GM21529 (cell line): ENCODE measurements at regions not wholly inside any gene's neighbourhood (a gene's known extent, or its start where the extent isn't known, plus 50 kb on each side); places are given as distances from the start of the nearest gene placed in this dataset.

Source experiments
- ATAC-seq: cut with Tn5 transposase; IDR thresholded peaks from one replicate; pipeline ENCODE4 v1.9.1; 2021; ENCODE audit not compliant: unreplicated experiment

DNA sequence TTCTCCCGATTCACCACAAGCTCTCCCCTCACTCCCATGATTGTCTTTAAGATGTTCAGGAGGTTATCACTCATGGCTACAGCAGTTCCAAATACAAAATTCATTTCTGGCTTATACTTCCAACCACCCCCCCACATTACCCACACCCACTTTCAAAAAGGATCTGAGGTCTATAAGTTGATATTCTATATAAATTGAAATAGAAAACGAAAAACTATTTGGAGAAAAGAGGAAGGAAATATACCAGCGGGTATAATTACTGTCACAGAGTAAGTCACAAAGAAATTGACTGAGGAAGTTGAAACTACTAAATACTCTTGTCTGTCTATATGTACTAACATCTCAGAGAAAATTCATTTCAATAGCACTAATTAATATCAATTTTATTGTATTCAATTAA is 112.7 kb upstream of the TNFAIP3 start:
- peak; percentile 71 for ATAC-seq

DNA sequence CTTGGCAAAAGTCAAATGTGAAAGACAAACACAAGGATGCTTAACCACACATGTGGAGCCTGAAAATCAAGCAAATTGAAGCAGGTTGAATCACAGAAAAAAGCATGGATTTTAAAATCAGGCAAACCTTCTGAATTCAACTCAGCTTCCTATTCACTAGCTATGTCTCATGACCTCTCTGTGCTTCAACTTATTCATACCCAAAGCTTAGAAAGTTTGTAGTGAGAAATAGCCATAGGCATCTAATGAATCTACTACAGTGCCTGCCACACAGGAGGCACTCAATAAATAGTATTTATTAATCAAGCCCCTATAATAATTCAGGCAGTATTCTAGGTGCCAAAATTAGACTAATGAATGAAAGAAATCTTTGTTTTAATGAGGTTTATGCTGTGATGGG is 112.2 kb upstream of the TNFAIP3 start:
- ATAC-seq: peak; percentile 21

DNA sequence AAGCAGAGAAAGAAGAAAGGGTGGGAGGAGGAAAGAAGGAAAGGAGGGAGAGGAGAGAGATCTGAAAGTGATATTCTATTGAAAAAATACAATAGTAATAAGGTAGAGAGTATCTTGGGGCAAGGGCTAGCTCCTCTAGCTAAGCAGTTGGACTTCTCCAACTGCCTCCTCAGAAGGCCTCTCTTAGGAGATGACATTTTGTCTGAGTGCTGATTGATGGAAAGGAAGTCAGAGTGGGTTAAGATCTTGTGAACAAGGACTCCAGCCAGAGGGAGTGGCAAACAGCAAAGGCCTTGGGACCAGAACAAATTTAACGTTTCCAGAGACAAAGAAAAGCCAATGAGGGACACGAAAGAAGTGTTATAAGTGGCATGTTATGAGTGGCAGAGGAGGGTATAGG is 111.8 kb upstream of the TNFAIP3 start:
- no peak for ATAC-seq

DNA sequence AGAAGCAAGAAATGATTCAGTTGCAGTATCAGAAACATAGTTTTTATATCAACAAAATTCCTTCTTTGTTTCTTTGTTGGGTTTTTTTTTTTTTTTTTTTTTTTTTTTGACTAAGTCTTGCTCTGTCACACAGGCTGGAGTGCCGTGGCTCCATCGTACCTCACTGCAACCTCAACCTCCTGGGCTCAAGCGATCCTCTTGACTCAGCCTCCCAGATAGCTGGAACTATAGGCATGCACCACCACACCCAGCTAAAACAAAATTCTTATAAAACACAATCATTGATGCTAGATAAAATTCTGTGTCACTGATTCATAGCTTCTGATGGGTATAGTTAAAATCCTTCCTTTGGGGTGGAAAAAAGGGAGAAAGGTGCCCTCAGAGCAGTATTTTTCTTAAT is 110.3 kb upstream of the TNFAIP3 start:
- ATAC-seq: no peak

DNA sequence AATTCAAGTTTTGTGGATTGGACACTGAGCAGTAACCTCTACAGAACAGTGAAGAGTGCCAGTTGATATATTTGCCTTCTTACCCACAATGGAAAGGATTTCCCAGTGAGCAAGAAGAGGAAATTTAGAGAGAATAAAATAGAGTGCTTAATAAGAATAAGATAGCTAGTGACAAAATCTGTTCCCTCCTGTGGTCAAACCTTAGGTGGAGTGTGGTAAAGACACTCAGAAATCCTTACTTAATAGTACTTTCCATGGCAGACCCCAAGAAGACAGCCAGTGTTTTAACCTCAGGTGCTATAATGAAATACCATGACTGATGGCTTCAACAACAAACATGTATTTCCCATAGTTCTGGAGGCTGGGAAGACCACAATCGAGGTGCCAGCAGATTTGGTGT is 108.4 kb upstream of the TNFAIP3 start:
- ATAC-seq: no peak

DNA sequence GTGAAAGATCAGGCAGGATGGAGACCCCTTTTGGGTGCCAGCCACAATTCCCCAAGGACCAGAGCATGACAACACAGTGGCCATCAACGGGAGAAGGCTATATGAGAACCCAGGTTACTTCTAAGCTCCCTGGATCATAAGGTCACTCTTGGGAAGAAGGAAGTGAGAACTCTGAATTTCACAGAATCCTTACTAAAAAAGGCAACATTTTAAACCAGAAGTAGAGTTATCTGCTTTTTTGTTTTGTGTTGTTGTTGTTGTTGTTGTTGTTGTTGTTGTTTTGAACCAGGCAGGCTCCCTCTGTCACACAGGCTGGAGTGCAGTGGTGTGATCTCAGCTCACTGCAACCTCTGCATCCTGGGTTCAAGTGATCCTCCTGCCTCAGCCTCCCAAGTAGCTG is 107.4 kb upstream of the TNFAIP3 start:
- ATAC-seq: no peak

DNA sequence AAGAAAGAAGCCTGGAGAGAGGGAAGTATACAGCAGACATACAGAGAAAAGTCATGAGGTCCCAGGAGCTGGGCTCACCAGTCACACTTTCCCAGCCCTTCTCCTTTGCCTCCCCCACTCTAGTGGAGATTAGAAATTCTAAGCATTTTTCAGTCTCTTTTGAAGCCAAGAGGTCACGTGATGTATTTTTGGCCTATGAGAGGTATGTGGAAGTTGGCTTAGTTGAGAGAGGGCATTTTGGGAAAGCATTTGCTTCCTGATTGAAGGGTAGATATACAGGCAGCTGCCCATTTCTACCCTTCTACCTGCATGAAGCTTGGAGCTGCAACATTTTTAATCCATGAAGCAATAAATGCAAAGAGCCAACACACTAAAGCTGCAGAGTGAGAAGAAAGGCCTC is 106.0 kb upstream of the TNFAIP3 start:
- no peak for ATAC-seq

DNA sequence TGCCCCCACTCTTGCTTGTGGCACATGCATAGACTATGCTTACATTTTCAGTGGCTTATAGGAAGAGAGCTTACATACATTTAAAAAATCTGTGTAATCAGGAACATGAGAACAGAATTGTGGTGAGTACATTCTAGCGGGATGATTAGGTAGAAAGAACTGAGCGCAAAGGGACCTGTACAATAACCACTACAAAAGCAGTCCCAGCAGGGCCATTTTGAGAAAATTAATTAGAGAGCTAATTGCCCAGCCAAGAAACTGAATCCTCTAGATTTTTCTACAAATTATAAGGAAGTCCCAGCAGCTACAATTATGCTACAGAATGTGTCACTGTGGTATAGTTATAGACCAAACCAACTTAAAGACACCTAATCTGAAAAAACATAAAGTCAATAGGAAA is 105.6 kb upstream of the TNFAIP3 start:
- no peak for ATAC-seq

DNA sequence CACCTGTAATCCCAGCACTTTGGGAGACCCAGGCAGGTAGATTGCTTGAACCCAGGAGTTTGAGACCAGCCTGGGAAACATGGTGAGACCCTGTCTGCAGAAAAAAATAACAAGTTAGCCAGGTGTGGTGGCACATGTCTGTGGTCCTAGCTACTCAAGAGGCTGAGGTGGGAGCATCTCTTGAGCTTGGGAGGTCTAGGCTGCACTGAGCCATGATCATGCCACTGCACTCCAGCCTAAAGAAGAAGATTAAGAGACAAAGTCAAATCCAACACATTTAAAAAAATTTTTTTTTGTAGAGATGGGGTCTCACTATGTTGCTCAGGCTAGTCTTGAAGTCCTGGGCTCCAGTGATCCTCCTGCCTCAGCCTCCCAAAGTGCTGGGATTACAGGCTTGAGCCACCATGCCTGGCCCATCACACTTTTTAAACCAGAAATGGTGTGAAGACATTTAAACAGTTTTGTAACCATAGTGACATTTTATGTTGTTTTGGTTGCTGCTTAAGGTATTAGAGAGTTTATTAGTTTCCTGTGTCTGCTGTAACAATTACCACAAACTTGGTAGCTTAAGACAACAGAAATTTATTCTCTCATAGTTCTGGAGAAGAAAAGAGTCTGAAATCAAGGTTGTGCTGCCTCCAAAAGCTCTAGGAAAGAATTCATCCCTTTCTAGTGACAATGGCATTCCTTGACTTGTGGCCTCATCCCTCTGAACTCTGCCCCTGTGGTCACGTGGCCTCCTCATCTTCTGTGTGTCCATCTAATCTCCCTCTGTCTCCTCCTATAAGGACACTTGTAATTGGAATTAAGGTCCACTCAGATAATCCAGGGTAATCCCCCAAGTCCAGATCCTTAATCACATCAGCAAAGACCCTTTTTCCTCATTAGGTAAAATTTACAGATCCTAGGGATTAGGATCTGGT is 104.6 kb upstream of the TNFAIP3 start:
- ATAC-seq: no peak

DNA sequence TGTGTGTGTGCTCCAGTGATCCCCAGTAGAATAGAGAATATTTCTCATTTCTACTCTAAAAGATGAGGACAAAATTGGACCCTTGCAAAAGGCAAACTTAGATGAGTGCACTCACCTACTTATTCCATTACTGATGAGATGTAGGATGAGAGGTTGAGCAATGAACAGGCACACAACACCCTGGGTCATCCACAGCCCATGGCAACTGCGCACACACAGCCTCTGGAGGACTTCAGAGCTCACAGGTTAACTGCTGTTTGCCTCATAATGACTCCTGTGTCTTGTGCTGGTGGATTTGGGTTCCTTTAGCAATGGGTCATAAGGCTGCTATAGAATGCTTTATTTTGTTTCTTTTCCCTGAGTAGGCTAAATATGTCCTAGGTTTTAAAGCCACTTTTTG is 103.6 kb upstream of the TNFAIP3 start:
- ATAC-seq: no peak

DNA sequence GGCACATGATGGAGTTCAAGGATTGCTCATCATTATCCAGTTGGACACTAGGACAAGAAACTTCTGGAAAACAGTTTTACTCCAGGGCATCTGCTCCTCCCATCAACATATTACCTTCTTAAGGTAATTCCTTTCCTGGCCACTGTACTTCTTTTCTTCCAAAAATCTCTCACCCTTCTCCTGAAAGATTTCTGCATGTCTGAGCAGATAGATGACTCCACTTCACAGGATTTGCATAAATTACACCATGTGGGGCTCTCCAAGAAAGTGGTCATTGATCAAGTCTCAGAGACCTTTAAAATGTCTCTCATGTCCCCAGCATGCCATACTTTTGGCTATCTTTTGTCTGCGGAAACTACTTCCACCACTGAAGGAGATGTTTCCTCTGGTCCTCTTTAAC is 103.2 kb upstream of the TNFAIP3 start:
- no peak for ATAC-seq

DNA sequence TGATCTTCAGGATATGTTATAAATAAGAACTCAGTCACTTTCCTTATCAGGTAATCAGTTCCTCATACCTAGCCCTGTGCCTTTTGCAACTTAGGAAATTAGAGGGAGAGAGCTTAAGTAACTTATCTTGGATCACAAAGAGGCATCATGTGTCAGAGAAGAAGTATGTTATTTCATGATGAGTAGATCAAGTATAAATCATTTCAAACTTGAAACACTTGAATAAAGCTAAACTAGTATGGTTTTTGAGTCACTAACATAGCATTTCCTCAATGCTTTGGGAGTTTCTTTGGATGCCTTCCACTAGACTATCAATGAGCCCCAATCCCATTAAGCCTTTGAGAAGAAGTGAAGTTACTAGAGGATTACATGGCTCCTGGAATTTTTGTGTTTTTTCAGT is 102.6 kb upstream of the TNFAIP3 start:
- ATAC-seq: no peak

DNA sequence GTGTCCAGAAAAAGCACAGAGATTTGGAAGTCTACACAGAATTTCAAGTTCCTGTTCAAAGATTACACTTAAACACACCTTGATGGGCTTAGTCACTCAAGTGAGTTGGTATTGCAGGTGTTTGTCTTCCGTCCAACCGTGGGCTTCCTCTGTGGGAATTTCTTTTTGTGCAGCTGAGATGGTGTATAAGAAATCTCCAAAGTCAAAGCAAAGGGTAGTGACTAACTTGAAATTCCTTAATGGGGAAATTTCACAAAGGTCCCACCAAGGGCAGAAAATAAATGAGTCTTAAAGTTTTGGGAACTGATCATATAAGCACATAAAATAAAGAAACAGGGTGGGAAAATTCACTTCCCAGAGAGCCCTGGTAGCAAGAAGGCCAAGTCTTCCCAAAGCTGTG is 102.0 kb upstream of the TNFAIP3 start:
- no peak for ATAC-seq

DNA sequence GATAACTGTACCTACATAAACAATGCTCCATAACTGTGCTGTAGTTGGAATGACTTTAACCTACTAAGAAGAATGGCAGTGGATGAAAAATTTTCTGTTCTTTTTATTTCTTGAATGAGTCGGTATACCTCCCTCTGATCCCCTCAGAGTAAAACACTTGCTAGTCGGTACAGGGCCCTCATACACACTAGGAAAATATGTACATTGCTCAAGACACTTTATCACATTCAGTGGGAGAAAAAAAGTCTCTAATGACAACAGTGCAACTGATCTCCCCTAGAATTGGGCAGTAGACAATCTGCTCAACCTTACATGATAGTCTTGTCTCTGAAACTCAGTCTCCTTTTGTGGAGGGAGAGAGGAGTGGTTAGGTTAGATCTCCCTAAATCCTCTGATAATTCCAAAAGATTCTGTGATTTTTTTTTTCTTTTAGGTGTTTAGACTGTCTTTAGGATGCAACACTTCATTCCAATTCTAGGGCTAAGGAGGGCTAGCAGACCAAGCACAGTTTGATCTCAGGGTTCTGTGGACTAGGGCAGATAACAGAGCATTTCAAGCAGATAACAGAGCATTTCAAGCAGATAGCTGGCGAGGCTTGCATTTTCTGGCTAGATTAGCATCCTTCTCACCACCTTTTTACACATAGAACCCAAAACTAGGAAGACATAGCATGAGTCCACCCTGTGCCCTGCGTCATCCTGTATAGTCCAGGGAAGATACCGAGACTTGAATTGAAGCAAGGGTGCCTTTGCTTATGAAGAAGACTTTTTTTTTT is 100.3 kb upstream of the TNFAIP3 start:
- no peak for ATAC-seq

DNA sequence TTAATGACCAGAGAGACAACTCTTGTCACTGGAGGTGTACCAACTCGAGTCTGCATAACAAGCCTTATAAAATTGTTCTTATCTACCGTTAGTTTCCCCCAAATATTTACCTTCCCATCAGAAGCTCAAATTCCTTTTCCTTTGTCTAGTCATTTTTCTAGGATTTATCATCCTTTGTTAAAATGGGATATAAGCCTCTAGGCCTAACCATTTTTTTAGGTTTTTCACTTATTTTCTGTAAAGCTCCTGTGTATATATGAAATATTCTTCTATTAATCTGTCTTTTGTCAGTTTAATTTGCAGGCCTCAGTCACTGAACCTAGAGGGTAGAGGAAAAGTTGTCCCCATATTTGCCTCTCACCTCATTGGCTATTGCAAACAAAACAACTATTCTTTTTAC is 99.6 kb upstream of the TNFAIP3 start:
- no peak for ATAC-seq

DNA sequence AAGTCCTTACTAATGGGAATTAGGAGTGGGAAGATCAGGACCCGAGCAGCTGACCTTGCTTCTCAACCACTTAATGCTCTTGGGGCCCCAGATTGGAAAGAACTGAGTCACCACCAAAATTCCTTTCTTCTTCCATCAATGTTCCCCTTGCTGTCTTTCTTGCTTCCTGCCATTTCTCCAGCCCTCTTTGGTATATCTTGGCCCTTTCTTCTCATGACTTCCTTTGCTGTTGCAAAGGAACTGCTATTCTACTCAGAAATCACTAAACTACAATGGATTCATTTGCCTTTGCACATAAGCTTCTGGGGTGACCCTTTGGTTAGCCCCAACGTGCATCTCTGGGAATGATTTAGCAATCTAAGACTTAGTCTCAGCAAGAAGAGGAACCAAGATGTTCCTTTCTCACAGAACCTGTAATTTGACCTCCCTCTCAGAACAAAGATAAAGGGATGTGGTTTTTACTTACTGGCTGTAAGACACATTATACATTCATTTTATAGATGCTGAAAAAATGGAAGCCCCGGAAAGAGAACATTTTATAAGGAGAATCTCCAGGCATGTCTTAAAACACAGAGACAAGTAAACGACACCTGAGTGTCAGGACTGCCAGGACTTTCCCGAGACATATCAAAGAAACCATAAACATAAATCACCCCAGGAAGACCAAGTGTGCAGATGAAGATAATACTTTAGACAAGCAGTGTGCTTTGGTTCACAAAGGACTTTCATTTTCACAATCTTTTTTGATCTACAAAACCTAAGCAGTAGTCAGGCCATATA is 99.0 kb upstream of the TNFAIP3 start:
- peak; percentile 87 for ATAC-seq

DNA sequence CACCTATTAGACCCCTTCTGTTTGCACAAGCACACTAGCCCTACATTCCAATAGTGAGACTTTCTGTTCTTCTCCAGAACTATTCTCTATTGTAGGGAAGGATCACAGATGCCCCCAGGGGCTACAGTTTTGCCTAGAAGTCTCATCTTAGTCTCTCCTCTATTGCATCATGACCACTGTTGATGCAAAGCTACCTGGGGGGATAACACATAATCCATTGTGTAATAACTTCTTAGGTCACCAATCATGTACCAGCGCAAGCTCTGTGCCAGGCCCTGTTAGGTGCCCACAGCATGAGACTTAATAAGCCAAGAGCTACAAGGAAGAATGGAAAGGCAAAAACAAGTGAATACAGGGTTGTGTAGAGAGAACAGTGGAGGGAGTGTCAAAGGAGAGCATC is 98.1 kb upstream of the TNFAIP3 start:
- ATAC-seq: no peak

DNA sequence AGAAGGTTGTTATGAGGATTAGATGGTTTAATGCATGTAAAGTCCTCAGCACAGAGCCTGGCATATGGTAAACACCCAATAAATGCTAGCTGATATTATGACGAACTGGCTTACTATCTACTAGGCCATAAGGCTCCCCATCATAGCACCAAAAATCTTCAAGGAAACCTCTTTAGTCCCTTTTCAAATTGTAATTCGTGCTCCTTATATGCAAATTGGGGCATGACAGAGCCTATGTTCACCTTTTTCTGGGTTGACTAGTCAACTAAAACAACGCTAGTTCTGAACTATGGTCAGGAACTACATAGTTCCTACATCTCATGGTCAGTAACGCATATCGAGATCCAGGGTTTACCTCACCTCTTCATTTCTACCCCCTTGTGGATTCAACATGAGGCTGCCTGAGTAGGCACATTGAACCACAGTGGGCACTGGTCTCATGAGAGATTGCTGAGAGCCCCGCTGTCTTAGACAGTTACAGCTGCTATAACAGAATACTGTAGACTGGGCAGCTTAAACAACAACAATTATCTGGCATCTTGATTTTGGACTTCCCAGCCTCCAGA is 97.2 kb upstream of the TNFAIP3 start:
- peak; percentile 37 for ATAC-seq

DNA sequence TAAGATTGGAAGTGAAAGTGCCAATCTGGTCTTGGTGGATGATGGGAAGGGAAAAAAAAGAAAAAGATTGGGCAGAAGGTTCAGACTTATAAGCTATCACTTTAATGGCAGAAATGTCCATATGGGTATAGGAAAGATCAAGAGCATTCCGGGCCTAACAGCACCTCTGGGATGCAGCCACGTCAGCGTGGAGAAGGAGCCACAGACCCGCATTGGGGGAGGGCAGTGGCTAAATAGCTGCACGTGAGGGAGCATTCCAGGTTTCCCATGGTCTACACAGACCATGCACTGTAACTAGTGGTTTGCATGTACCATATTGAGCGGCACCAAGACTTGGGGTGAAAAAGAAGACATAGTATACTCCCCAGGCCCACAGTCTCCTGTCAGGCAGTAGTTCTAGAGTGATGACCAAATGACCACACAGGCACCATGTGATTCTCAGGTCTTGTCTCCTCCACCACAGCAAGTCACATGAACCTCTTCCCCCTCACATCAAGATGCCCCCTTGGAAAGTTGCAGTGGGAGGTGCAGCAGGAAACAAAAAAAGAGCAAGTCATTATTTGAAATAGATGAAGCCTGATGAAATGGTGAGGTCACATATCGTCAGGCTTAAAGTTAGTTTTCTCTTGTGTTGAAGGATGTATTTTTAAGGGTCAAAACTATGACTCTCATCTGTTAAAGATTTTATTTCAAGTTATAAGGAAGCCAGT is 94.4 kb upstream of the TNFAIP3 start:
- no peak for ATAC-seq

DNA sequence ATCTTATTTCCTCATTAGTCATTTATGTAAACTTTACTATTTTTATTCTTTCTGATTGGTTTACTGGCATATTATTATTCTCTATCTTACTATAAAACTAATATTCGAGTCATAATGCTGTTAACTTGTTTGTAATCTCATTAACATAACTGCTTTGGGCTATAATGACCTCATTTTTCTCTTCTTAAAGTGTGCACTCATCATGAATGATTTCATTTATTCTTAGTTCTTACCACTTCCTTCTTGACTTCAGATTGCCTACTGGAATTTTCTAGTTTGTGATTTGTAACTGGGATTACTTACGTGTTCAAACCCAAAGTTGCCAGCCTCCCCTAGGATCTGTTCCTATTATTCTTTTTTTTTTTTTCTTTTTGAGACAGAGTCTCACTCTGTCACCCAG is 91.8 kb upstream of the TNFAIP3 start:
- no peak for ATAC-seq

DNA sequence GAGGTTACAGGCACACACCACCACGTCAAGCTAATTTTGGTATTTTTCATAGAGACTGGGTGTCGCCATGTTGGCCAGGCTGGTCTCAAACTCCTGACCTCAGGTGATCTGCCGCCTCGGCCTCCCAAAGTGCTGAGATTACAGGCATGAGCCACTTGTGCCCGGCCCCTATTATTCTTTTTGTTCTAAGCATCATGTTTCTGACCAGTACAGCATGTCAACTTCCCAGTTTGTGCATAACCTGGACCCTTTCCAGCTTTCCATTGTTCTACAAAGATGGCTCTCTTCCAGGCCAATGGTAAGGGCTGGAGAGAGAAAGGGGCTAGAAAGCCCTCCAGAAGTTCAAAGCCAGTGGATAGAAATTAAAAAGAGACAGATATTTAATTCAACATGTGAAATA is 91.3 kb upstream of the TNFAIP3 start:
- ATAC-seq: no peak
